Activated CD4-positive, alpha-beta T cell treated with anti-CD3 and anti-CD28 coated beads for 36 hours (primary cell): ENCODE measurements at regions not wholly inside any gene's neighbourhood (a gene's known extent, or its start where the extent isn't known, plus 50 kb on each side); places are given as distances from the start of the nearest gene placed in this dataset.

ENCODE experiments used
- ATAC-seq: fragments of 200-7000 bp; cut with Tn5 transposase; one replicate; pipeline ENCODE4 v1.10.0; 2021; ENCODE audit warnings: mild to moderate bottlenecking, moderate library complexity
- CTCF ChIA-PET: fragments of 350-600 bp; sonication (Branson Sonifier 250); formaldehyde crosslinking; loops from one replicate; lab custom pipeline; 2021; ENCODE audit warnings: antibody characterized with exemption; lab: Charles Lee
- POLR2A ChIA-PET: fragments of 350-600 bp; sonication (Branson Sonifier 250); formaldehyde crosslinking; loops from one replicate; lab custom pipeline; 2021; ENCODE audit warnings: antibody characterized with exemption, inconsistent platforms; lab: Charles Lee
- DNase-seq: peaks from one replicate; pipeline ENCODE4 v3.0.0-alpha.2; 2020
- H3K27ac Mint-ChIP-seq: one replicate; pipeline ENCODE4 v1.8.0; 2021; ENCODE audit warnings: mixed read lengths
- H3K27me3 Mint-ChIP-seq: one replicate; pipeline ENCODE4 v1.8.0; 2021; ENCODE audit warnings: mixed read lengths
- H3K36me3 Mint-ChIP-seq: one replicate; pipeline ENCODE4 v1.8.0; 2021; ENCODE audit warnings: low read depth, mixed read lengths
- H3K4me1 Mint-ChIP-seq: one replicate; pipeline ENCODE4 v1.8.0; 2021; ENCODE audit warnings: mixed read lengths
- H3K4me3 Mint-ChIP-seq: one replicate; pipeline ENCODE4 v1.8.0; 2021; ENCODE audit warnings: mild to moderate bottlenecking, moderate library complexity, mixed read lengths
- H3K9me3 Mint-ChIP-seq: one replicate; pipeline ENCODE4 v1.8.0; 2021; ENCODE audit warnings: low read depth, mixed read lengths
- intact Hi-C, 2 experiments: fragments of 100-400 bp; cut with DNase I in 1 of 2; cut with micrococcal nuclease in 1 of 2; formaldehyde crosslinking; loops; one replicate each; pipeline versions ENCODE4 v1.14.2 to v1.15.1; 2022 to 2024; cut with DNase I, micrococcal nuclease

GRCh38 chr4:116925900-116926457, 159.4 kb downstream of the TRAM1L1 start:
- ATAC-seq (no peak), DNase-seq (no peak)
- intact Hi-C loops = no loop called here
- Mint-ChIP-seq H3K27ac (no peak overlapping the region), H3K4me3 (no peak overlapping the region), H3K36me3 (no peaks in the 10 kb centered on the region), H3K4me1 (no peaks in the 10 kb centered on the region), H3K27me3 (peaks cover 11% of the 10 kb centered on the region), H3K9me3 (peaks cover 2% of the 10 kb centered on the region)
- CTCF ChIA-PET = no interaction called here
- POLR2A ChIA-PET = no interaction called here

- DNase-seq = no peak
- H3K4me1 Mint-ChIP-seq = no peaks in the 10 kb centered on the region
- H3K4me3 Mint-ChIP-seq = no peak overlapping the region
- H3K27me3 Mint-ChIP-seq = peaks cover 11% of the 10 kb centered on the region
- ChIA-PET CTCF (no interaction called here), POLR2A (no interaction called here)
- intact Hi-C loops = no loop called here
- H3K27ac Mint-ChIP-seq = no peak overlapping the region
- no peak for ATAC-seq
- H3K9me3 Mint-ChIP-seq = peaks cover 6% of the 10 kb centered on the region
- H3K36me3 Mint-ChIP-seq = no peaks in the 10 kb centered on the region
Observed at GRCh38 chr4:116923389-116923788, 162.0 kb downstream of the TRAM1L1 start.

- Mint-ChIP-seq H3K9me3 (peaks cover 2% of the 10 kb centered on the region), H3K4me3 (no peak overlapping the region), H3K4me1 (no peaks in the 10 kb centered on the region), H3K27me3 (no peaks in the 10 kb centered on the region), H3K36me3 (no peaks in the 10 kb centered on the region), H3K27ac (no peak overlapping the region)
- POLR2A ChIA-PET = no interaction called here
- CTCF ChIA-PET = no interaction called here
- DNase-seq (no peak), ATAC-seq (no peak)
- intact Hi-C loops = no loop called here
Observed at GRCh38 chr4:116913451-116913850, 171.9 kb downstream of the TRAM1L1 start.

DNA sequence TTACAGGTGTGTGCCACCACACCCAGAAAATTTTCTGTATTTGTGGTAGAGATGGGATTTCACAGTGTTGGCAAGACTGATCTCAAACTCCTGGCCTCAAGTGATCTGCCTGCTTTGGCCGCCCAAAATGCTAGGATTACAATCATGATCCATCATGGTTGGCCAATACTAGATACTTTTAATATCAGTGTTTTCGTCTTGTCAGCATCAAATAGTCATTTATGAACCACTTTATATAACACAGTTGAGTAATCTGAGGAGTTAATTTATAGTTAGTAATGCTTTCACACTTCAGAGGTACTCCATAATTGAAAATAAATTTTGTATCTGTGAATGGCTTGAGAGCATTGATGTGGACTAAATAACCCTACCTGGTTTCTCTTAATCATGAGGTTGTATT, 178.6 kb downstream of the TRAM1L1 start:
- ATAC-seq = no peak
- CTCF ChIA-PET = no interaction called here

DNA sequence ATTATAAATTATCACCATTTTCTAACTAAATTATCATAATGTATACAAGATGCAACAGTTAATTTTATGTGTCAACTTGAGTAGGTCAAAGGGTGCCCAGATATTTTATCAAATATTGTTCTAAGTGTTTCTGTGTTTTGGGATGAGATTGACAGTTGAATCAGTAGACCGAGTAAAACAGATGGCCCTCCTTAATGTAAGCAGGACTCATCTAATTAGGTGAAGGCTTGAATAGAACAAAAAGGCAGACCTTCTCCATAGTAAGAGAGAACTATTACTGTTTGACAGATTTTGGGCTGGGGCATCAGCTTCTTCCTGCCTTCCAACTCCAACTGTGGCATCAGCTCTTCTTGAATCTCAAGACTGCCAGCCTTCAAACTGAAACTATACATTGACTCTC, 185.8 kb downstream of the TRAM1L1 start:
- H3K9me3 Mint-ChIP-seq = no peaks in the 10 kb centered on the region
- no peaks in the 10 kb centered on the region for H3K36me3 Mint-ChIP-seq
- DNase-seq (no peak), ATAC-seq (no peak)
- H3K4me1 Mint-ChIP-seq = no peaks in the 10 kb centered on the region
- H3K4me3 Mint-ChIP-seq = no peak overlapping the region
- ChIA-PET POLR2A (no interaction called here), CTCF (no interaction called here)
- H3K27ac Mint-ChIP-seq = no peak overlapping the region
- intact Hi-C loops = no loop called here
- no peaks in the 10 kb centered on the region for H3K27me3 Mint-ChIP-seq

More for the DNA sequence above, 178.6 kb downstream of the TRAM1L1 start:
- no peak for DNase-seq
- Mint-ChIP-seq H3K36me3 (no peaks in the 10 kb centered on the region), H3K27ac (no peak overlapping the region), H3K4me1 (no peaks in the 10 kb centered on the region), H3K9me3 (peaks cover 4% of the 10 kb centered on the region), H3K4me3 (no peak overlapping the region), H3K27me3 (no peaks in the 10 kb centered on the region)
- intact Hi-C loops = no loop called here
- POLR2A ChIA-PET = no interaction called here

- Mint-ChIP-seq H3K9me3 (no peaks in the 10 kb centered on the region), H3K27me3 (no peaks in the 10 kb centered on the region), H3K4me1 (no peaks in the 10 kb centered on the region), H3K36me3 (no peaks in the 10 kb centered on the region), H3K27ac (no peak overlapping the region), H3K4me3 (no peak overlapping the region)
- POLR2A ChIA-PET = no interaction called here
- no peak for DNase-seq
- ATAC-seq = no peak
- CTCF ChIA-PET = no interaction called here
- intact Hi-C loops = no loop called here
Observed at GRCh38 chr4:116885579-116885978, 199.8 kb downstream of the TRAM1L1 start.

GRCh38 chr4:116882503-116882902, 202.9 kb downstream of the TRAM1L1 start:
- no peak for ATAC-seq
- POLR2A ChIA-PET = no interaction called here
- Mint-ChIP-seq H3K36me3 (no peaks in the 10 kb centered on the region), H3K4me1 (no peaks in the 10 kb centered on the region), H3K27ac (no peak overlapping the region), H3K4me3 (no peak overlapping the region), H3K27me3 (no peaks in the 10 kb centered on the region), H3K9me3 (no peaks in the 10 kb centered on the region)
- intact Hi-C loops = no loop called here
- no peak for DNase-seq
- CTCF ChIA-PET = no interaction called here

GRCh38 chr4:116881077-116881476, 204.3 kb downstream of the TRAM1L1 start:
- Mint-ChIP-seq H3K27me3 (no peaks in the 10 kb centered on the region), H3K9me3 (no peaks in the 10 kb centered on the region), H3K4me1 (no peaks in the 10 kb centered on the region), H3K4me3 (no peak overlapping the region), H3K27ac (no peak overlapping the region), H3K36me3 (no peaks in the 10 kb centered on the region)
- ATAC-seq = no peak
- ChIA-PET POLR2A (no interaction called here), CTCF (interaction anchor here (0.5 kb wide), 1 partner anchor 1343 kb away, joined by 3 read pairs; no protein-coding TSS in a partner anchor)
- intact Hi-C loops = no loop called here
- no peak for DNase-seq

DNA sequence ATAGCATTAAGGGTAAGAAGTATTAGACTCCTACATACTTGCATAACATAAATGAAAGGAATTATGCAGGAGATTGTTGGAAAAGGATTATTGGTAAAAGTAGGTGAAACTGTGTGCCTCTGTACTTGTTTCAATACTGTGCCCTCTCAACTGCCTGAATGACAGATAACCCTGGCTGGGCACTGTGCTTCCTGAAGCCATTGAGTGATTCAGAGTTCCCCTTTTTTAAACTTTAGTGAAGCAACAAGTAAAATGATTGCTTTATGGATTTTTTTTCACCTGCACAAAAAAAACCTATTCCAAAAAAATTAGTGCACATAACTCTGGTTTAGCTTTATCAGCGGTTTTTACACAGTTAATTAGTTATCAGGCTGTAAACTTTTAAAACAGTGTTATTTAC, 204.8 kb downstream of the TRAM1L1 start:
- H3K4me3 Mint-ChIP-seq = no peak overlapping the region
- H3K27ac Mint-ChIP-seq = no peak overlapping the region
- no peak for ATAC-seq
- no peaks in the 10 kb centered on the region for H3K27me3 Mint-ChIP-seq
- H3K9me3 Mint-ChIP-seq = no peaks in the 10 kb centered on the region
- H3K36me3 Mint-ChIP-seq = no peaks in the 10 kb centered on the region
- POLR2A ChIA-PET = no interaction called here
- no peak for DNase-seq
- intact Hi-C loops = no loop called here
- H3K4me1 Mint-ChIP-seq = no peaks in the 10 kb centered on the region
- CTCF ChIA-PET = interaction anchor here (0.5 kb wide), 1 partner anchor 1344 kb away, joined by 3 read pairs; no protein-coding TSS in a partner anchor

- no peaks in the 10 kb centered on the region for H3K4me1 Mint-ChIP-seq
- no peak for DNase-seq
- no peaks in the 10 kb centered on the region for H3K9me3 Mint-ChIP-seq
- no peaks in the 10 kb centered on the region for H3K27me3 Mint-ChIP-seq
- no peaks in the 10 kb centered on the region for H3K36me3 Mint-ChIP-seq
- ATAC-seq = no peak
- no peak overlapping the region for H3K27ac Mint-ChIP-seq
- CTCF ChIA-PET = no interaction called here
- POLR2A ChIA-PET = no interaction called here
- intact Hi-C loops = no loop called here
- H3K4me3 Mint-ChIP-seq = no peak overlapping the region
Observed at GRCh38 chr4:116878280-116878679, 207.1 kb downstream of the TRAM1L1 start.

GRCh38 chr4:116877069-116877468, 208.3 kb downstream of the TRAM1L1 start:
- Mint-ChIP-seq H3K36me3 (no peaks in the 10 kb centered on the region), H3K27ac (no peak overlapping the region), H3K4me3 (no peak overlapping the region), H3K27me3 (no peaks in the 10 kb centered on the region), H3K9me3 (no peaks in the 10 kb centered on the region), H3K4me1 (no peaks in the 10 kb centered on the region)
- DNase-seq = no peak
- POLR2A ChIA-PET = no interaction called here
- ATAC-seq = no peak
- CTCF ChIA-PET = no interaction called here
- intact Hi-C loops = no loop called here

GRCh38 chr4:116872941-116873340, 212.4 kb downstream of the TRAM1L1 start:
- H3K36me3 Mint-ChIP-seq = no peaks in the 10 kb centered on the region
- ATAC-seq (no peak), DNase-seq (no peak)
- no peak overlapping the region for H3K27ac Mint-ChIP-seq
- ChIA-PET POLR2A (no interaction called here), CTCF (interaction anchor here (0.6 kb wide), 1 partner anchor 222 kb away, joined by 3 read pairs; no protein-coding TSS in a partner anchor)
- intact Hi-C loops = no loop called here
- H3K9me3 Mint-ChIP-seq = no peaks in the 10 kb centered on the region
- no peaks in the 10 kb centered on the region for H3K4me1 Mint-ChIP-seq
- no peak overlapping the region for H3K4me3 Mint-ChIP-seq
- no peaks in the 10 kb centered on the region for H3K27me3 Mint-ChIP-seq
